GM12874 (cell line): ENCODE measurements at regions not wholly inside any gene's neighbourhood (a gene's known extent, or its start where the extent isn't known, plus 50 kb on each side); places are given as distances from the start of the nearest gene placed in this dataset.

ENCODE experiments used
- TF ChIP-seq, protein P1 (sequence below): IDR thresholded peaks from 2 replicates; pipeline ENCODE4 v1.5.1; 2011; ENCODE audit warnings: low read depth, mild to moderate bottlenecking, control low read depth, low read length, moderate library complexity; ENCODE audit not compliant: insufficient read depth

DNA sequence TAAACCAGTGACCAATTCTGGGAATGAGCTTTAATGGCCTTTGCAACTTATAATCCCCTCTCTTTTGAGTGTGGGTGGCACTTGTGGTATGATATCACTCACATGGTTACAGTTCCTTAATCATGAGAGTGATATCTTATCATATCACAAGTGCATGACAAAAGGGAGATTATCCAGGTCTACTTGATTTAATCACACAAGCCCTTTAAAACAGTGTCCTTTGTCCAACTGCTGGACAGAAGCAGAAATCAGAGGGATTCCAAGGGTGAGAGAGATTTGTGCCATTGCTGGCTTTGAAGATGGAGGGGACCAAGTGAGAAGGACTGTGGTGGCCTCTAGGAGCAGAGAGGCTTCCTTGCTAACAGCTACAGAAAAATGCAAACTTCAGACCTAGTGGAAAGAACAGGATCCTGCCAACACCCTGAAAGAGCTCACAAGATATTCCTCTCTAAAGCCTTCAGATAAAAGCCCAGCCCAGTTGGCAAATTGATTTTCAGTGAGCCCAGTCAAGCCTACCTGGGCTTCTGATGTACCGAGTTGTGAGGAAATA, 279.0 kb upstream of the TLE4 start:
- TF ChIP-seq, protein P1, sequence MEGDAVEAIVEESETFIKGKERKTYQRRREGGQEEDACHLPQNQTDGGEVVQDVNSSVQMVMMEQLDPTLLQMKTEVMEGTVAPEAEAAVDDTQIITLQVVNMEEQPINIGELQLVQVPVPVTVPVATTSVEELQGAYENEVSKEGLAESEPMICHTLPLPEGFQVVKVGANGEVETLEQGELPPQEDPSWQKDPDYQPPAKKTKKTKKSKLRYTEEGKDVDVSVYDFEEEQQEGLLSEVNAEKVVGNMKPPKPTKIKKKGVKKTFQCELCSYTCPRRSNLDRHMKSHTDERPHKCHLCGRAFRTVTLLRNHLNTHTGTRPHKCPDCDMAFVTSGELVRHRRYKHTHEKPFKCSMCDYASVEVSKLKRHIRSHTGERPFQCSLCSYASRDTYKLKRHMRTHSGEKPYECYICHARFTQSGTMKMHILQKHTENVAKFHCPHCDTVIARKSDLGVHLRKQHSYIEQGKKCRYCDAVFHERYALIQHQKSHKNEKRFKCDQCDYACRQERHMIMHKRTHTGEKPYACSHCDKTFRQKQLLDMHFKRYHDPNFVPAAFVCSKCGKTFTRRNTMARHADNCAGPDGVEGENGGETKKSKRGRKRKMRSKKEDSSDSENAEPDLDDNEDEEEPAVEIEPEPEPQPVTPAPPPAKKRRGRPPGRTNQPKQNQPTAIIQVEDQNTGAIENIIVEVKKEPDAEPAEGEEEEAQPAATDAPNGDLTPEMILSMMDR, result no peak

- TF ChIP-seq, protein P1, result no peak
Observed at GRCh38 chr9:79300068-79300467, 271.7 kb upstream of the TLE4 start.

GRCh38 chr9:79301085-79301484, 270.7 kb upstream of the TLE4 start:
- TF ChIP-seq, protein P1, result no peak

- TF ChIP-seq, protein P1, result no peak
Observed at GRCh38 chr9:79301551-79302391, 270.0 kb upstream of the TLE4 start.

DNA sequence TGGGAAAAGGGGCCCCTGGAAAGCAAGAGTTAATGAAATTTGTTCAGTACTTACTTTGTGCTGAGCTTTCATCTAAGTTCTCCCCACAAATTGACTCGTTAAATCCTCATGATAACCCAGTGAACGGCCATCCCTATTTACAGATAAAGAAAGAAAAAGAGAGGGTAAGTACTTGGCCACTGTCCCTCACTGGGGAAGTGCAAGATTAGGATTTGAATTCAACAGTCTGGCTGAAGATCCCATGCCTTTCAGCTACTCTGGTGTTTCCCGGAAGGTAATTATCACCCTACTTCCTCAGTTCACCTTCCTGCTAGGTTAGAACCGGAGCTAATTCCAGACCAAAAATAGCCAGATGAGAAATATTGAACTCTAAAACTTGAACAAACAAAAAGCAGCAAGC, 269.2 kb upstream of the TLE4 start:
- TF ChIP-seq, protein P1, result no peak

DNA sequence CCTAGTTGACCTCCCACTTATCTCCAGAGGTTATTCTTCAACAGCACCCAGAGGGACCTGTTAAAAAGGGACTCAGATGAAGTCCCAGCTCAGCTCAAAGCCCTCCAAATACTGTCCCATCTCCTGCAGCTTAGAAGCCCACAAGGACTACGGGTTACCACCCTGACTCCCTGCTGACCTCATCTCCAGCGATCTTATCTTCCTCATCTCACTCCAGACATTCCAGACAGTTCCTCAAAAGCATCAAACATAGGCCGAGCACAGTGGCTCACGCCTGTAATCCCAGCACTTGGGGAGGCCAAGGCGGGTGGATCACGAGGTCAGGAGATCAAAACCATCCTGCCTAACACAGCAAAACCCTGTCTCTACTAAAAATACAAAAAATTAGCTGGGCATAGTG, 263.8 kb upstream of the TLE4 start:
- TF ChIP-seq, protein P1, result no peak

GRCh38 chr9:79312686-79313421, 258.9 kb upstream of the TLE4 start:
- TF ChIP-seq, protein P1, result no peak
